HEK293T (cell line): ENCODE measurements at regions not wholly inside any gene's neighbourhood (a gene's known extent, or its start where the extent isn't known, plus 50 kb on each side); places are given as distances from the start of the nearest gene placed in this dataset.
"Not testable (repeated sequence)": the region's sequence is repeated elsewhere in the genome, so short reads cannot be mapped to it uniquely, and the experiment has no call there.

Experiments
- CTCF ChIA-PET: fragments of 350-600 bp; formaldehyde crosslinking; extraction: SDS; loops from one replicate; lab custom pipeline; 2021; ENCODE audit warnings: antibody characterized with exemption, inconsistent platforms; lab: Yijun Ruan, JAX
- POLR2A ChIA-PET: fragments of 350-600 bp; formaldehyde crosslinking; extraction: SDS; loops from one replicate; lab custom pipeline; 2020; ENCODE audit warnings: antibody characterized with exemption, inconsistent platforms; lab: Yijun Ruan, JAX
- DNase-seq: peaks from one replicate; pipeline ENCODE4 v3.0.0; 2012; ENCODE audit warnings: mixed read lengths; ENCODE audit errors: extremely low spot score

DNA sequence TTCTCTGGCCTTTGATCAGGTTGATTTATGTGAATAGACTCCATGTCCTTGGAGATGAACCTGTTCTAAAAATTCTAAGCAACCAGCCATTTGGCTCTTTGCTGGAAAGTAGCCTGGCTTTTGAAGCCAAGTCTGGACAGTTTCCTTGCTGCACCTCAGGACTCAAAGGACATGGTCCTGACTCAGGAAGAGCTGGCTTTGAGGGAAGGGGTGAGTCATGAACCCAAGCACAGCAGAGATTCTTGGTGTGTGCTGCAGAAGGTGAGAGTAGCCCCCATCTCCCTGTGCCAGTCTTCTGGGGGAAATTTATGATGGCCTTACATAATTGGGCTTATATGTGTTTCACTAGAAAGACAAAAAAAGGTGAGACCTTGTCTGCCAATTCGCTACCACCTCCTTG, 287.2 kb upstream of the PLGLB2 start:
- POLR2A ChIA-PET, CTCF ChIA-PET, DNase-seq: not testable (repeated sequence)

- DNase-seq, POLR2A ChIA-PET, CTCF ChIA-PET: not testable (repeated sequence)
Observed at GRCh38 chr2:87461671-87462070, 286.2 kb upstream of the PLGLB2 start.

GRCh38 chr2:87464219-87464618, 283.7 kb upstream of the PLGLB2 start:
- POLR2A ChIA-PET, CTCF ChIA-PET, DNase-seq: not testable (repeated sequence)

GRCh38 chr2:87465730-87466129, 282.2 kb upstream of the PLGLB2 start:
- CTCF ChIA-PET, DNase-seq, POLR2A ChIA-PET: not testable (repeated sequence)

GRCh38 chr2:87466591-87467120, 281.2 kb upstream of the PLGLB2 start:
- POLR2A ChIA-PET, DNase-seq, CTCF ChIA-PET: not testable (repeated sequence)

DNA sequence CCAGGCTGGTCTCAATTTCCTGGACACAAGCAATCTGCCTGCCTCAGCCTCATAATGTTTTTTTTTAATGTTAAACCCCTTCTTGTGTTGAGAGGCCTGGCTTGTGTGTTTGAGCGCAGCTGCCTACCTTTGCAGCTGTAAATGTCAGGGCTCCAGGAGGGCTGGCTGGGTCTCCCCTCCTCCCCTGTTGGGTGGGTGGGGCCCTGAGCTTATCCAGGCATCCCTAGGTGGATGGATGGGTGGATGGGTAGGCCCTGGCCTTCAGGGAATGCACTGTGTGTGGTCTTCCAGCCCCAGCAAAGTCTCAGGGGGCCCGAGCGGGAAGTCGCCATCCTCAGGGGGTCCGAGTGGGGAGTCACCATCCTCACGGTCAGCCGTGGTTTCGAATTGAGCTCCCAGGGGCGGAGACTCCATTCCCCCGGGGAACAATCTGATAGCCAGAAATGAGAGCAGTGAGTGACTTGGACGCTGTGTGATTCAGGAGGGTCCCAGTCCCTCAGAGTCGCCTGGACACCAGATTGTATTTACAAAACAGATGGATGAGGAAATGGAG, 279.4 kb upstream of the PLGLB2 start:
- DNase-seq, CTCF ChIA-PET, POLR2A ChIA-PET: not testable (repeated sequence)

- POLR2A ChIA-PET: not testable (repeated sequence)
Observed at GRCh38 chr2:87469180-87470151, 278.4 kb upstream of the PLGLB2 start.

DNA sequence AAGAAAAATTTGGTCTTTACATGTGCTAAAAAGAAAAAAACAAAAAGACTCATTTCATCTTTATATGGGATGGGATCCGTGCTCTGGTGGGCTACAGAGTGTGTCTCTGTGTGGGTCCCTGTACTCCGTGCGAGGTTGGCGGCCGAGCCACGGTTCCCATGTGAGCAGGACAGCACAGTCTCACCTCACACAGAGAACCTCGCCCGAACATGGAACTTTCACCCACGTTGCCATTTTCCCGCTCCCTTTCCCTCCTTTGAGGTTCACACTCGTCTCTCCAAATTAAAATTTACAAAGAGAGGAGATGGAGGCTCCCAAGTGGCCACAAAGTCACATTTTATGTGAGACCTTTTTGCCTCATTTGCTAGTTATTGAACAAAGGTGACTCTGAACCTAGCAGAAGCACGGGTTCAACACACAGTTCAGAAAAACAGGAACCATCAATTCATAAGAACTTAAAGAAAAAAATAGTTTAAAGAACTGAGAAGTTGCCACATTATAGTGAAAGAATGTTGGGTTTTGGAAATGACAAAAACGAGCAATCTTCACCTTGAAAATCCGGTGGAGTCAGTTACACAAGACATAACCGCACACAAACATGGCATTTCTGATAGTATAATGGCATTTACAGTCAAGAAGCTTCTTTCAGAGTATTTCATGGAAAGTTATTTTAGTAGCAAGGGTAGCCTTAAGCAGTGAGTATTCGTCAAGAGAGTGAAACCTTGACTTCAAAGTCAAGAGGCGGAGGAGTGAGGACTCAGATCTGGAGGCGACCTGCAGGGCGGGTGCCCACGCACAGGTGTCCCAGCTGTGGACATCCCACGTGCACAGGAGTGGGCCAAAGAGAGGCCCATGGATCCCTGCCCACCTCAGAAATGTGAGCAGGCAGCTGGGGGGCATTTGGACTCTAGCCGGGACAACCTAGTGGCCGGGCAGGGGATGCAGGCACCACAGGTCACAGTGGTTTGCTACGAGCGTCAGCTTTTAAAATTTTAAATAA, 277.2 kb upstream of the PLGLB2 start:
- CTCF ChIA-PET, DNase-seq, POLR2A ChIA-PET: not testable (repeated sequence)

More at GRCh38 chr2:87469180-87470151, 278.4 kb upstream of the PLGLB2 start:
- CTCF ChIA-PET, DNase-seq: not testable (repeated sequence)

GRCh38 chr2:87471478-87471877, 276.4 kb upstream of the PLGLB2 start:
- POLR2A ChIA-PET, CTCF ChIA-PET: not testable (repeated sequence)

DNA sequence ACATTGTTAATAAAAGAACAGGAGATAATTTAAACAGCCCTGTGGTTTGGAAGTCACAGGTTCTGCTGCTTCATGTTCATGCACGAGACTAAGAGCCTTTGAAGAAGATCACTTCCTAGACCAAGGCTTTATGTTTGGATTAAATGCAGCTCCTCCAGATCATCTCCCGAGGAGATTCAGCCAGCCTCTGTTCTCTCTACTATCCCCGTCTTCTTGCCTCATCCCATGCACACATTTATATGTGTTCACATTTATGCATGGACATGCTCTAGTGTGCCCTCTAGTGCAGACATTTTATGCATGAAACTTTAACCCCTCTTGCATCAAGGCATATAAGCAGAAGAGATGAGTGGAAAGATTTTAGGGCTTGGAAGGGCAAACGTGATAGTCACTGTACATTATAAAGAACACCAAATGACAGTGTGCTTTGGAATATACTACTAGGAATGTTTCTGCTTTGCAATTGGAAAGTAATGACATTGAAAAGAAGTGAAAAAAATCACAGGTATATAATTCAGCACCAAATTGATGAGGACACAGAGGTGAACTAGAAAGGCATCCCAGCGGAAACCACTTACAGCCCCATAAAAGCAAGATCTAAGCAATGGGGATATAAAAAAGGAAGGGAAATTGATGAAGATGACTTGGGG, 271.5 kb upstream of the PLGLB2 start:
- POLR2A ChIA-PET, DNase-seq, CTCF ChIA-PET: not testable (repeated sequence)

More at GRCh38 chr2:87471478-87471877, 276.4 kb upstream of the PLGLB2 start:
- not testable (repeated sequence) for DNase-seq

DNA sequence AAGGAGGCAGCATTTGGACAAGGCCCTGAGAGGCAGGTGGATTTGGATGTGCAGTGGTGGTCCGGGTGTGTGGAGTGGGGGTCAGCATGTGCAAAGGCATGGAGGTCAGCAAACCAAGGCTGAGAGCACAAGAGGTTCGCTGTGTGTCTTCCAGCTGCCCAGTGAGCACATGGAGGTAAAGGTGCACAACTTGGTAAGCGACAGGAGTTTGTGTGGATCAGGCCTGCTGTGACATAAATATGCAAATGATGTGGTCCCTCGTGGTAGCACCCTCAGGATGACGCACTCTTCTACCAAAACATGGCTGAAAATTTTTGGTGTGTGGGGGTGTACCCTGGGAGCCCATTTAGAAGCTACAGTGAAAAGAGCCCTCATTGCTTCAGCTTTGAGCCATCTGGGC, 271.0 kb upstream of the PLGLB2 start:
- POLR2A ChIA-PET, DNase-seq, CTCF ChIA-PET: not testable (repeated sequence)

DNA sequence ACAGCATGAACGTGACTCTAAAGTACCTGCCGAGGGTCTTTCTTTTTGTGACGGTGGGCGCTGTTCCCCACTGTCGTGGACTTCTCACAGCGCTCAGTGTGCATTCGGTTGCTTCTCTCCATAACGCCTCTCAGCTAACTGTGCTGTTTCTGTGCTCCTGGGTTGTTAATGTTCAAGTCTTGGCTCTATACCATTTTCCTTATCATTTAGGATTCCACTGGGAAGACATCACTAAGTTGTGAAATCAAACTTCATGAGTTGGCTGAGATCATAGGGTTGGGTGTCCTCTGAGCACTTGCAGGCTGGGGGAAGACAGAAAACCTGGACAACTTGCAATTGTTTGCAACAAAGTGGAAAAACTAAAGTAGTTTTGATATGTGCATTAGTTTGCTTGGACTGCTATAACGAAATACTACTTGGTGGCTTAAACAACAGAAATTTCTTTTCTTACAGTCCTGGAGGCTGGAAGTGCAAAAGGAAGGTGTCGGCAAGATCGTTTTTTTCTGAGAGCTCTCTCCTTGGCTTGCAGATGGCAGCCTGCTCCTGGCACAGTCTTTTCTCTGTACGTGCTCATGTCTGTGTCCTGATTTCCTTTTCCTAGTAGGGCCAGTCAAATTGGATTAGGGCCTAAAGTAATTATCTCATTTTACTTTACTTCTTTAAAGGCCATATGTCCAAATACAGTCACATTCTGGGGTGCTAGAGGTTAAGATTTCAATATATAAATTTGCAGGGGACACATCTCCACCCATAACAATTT, 270.0 kb upstream of the PLGLB2 start:
- CTCF ChIA-PET, DNase-seq, POLR2A ChIA-PET: not testable (repeated sequence)

DNA sequence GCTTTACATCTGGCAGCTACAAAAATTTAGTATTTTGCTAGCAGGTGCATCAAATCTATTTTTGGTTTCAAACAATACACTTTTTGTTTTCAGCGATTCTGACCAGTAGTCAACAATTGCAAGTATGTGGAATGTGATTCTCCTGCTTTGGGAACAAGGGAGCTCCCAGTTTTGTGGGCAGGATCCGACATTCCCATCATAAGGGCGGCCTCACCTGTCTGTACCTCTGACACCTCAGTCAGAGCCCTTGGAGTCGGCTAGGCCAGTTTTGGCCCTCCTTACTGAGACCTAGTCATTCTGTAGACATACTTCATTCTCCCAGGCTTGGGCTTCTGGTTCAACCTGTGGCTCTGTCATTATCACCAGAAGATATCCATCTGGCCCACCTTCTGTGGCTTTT, 269.0 kb upstream of the PLGLB2 start:
- DNase-seq, POLR2A ChIA-PET, CTCF ChIA-PET: not testable (repeated sequence)

GRCh38 chr2:87483093-87483680, 264.7 kb upstream of the PLGLB2 start:
- CTCF ChIA-PET, POLR2A ChIA-PET, DNase-seq: not testable (repeated sequence)

DNA sequence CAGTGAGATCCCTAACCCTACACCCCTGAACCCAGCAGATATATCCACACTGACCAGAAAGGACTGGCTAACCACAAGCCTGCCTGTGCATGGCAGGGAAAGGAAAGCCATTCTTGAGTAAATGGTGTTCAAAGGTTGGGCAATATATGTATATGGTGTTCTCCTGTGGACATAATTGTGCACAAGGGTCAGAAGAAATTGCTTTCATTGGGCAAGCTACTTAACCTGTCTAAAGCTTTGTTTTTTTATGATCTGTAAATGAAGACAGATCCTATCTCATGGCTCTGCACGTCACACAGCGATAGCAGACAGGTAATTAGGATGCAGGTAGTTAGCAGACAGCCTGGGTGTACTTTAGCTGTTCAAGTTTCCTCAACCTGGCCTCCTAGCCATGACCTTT, 263.5 kb upstream of the PLGLB2 start:
- DNase-seq, POLR2A ChIA-PET, CTCF ChIA-PET: not testable (repeated sequence)

GRCh38 chr2:87485455-87485854, 262.4 kb upstream of the PLGLB2 start:
- CTCF ChIA-PET, POLR2A ChIA-PET, DNase-seq: not testable (repeated sequence)
